ENCODE measurements at regions not wholly inside any gene's neighbourhood (a gene's known extent, or its start where the extent isn't known, plus 50 kb on each side); places are given as distances from the start of the nearest gene placed in this dataset.

GRCh38 chr12:88805286-88805685 is 225.0 kb upstream of the KITLG start:
- in situ Hi-C loops (cut with HindIII; ENCODE audit: low sequenced_read_pairs), result no loop called here
- no peak for TF ChIP-seq CTCF (IDR thresholded peaks at IDR 0.05; ENCODE audit: low read depth, low read length, missing control alignments)
- H3K4me3 ChIP-seq (ENCODE audit: low read depth, low read length), result no peak overlapping the region
- DNase-seq (ENCODE audit: low read depth), result no peak

GRCh38 chr12:88802096-88802706 is 221.9 kb upstream of the KITLG start:
- in situ Hi-C loops (cut with HindIII; ENCODE audit: low sequenced_read_pairs), result no loop called here

GRCh38 chr12:88801227-88802095 is 221.2 kb upstream of the KITLG start:
- no peak overlapping the region for H3K4me3 ChIP-seq (ENCODE audit: low read depth, low read length)
- TF ChIP-seq CTCF (IDR thresholded peaks at IDR 0.05; ENCODE audit: low read depth, low read length, missing control alignments), result no peak
- in situ Hi-C loops (cut with HindIII; ENCODE audit: low sequenced_read_pairs), result no loop called here
- no peak for DNase-seq (ENCODE audit: low read depth)

More at GRCh38 chr12:88802096-88802706, 221.9 kb upstream of the KITLG start:
- DNase-seq (ENCODE audit: low read depth), result no peak
- TF ChIP-seq CTCF (IDR thresholded peaks at IDR 0.05; ENCODE audit: low read depth, low read length, missing control alignments), result no peak
- no peak overlapping the region for H3K4me3 ChIP-seq (ENCODE audit: low read depth, low read length)

GRCh38 chr12:88793096-88793495 is 212.8 kb upstream of the KITLG start:
- H3K4me3 ChIP-seq (ENCODE audit: low read depth, low read length), result no peak overlapping the region
- TF ChIP-seq CTCF (IDR thresholded peaks at IDR 0.05; ENCODE audit: low read depth, low read length, missing control alignments), result no peak
- no peak for DNase-seq (ENCODE audit: low read depth)
- in situ Hi-C loops (cut with HindIII; ENCODE audit: low sequenced_read_pairs), result no loop called here

GRCh38 chr12:88790231-88790630 is 210.0 kb upstream of the KITLG start:
- no peak overlapping the region for H3K4me3 ChIP-seq (ENCODE audit: low read depth, low read length)
- TF ChIP-seq CTCF (IDR thresholded peaks at IDR 0.05; ENCODE audit: low read depth, low read length, missing control alignments), result no peak
- DNase-seq (ENCODE audit: low read depth), result no peak
- in situ Hi-C loops (cut with HindIII; ENCODE audit: low sequenced_read_pairs), result no loop called here

- no peak overlapping the region for H3K4me3 ChIP-seq (ENCODE audit: low read depth, low read length)
- in situ Hi-C loops (cut with HindIII; ENCODE audit: low sequenced_read_pairs), result no loop called here
- no peak for DNase-seq (ENCODE audit: low read depth)
- no peak for TF ChIP-seq CTCF (IDR thresholded peaks at IDR 0.05; ENCODE audit: low read depth, low read length, missing control alignments)
These were observed 203.9 kb upstream of the KITLG start for GRCh38 chr12:88784166-88784565.
